GM21825 (cell line): ENCODE measurements at regions not wholly inside any gene's neighbourhood (a gene's known extent, or its start where the extent isn't known, plus 50 kb on each side); places are given as distances from the start of the nearest gene placed in this dataset.
"Not testable (repeated sequence)": the region's sequence is repeated elsewhere in the genome, so short reads cannot be mapped to it uniquely, and the experiment has no call there.

Experiments used
- ATAC-seq: cut with Tn5 transposase; IDR thresholded peaks from one replicate; pipeline ENCODE4 v1.9.1; 2021; ENCODE audit warnings: mild to moderate bottlenecking, moderate library complexity; ENCODE audit not compliant: unreplicated experiment

DNA sequence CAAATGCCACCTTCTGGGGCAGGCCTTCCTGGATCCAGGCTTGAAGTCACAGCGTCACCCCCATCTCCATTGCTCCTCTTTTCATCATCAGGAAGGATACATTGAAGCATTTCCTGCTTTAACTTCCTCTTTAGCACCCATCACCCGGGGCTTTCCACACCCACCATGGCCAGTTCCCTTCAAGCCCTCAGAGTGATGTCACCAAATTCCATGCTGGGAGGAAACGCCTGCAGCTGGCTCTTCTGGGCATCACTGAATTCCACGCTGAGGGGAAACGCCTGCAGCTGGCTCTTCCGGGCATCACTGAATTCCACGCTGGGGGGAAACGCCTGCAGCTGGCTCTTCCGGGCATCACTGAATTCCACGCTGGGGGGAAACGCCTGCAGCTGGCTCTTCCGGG, 354.6 kb downstream of the SMOC2 start:
- not testable (repeated sequence) for ATAC-seq

DNA sequence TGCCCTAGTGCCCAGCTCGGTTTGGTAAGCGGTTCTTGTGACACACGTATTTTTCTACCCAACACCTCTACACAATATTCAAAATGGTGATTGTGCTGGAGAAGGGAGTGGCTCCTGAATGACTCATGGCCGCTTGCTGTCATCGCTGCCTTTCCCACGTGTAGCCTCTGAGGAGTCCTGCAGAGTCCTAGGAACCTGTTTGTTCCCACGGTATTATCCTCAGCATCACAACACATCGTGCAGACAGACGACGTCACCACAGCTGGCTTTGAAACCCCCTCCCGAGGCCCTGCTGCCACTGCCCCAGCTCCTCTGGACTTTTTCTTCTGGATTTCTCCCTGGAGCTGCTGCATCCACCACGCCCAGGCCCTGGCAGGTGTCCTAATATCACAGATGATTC, 353.5 kb downstream of the SMOC2 start:
- no peak for ATAC-seq

DNA sequence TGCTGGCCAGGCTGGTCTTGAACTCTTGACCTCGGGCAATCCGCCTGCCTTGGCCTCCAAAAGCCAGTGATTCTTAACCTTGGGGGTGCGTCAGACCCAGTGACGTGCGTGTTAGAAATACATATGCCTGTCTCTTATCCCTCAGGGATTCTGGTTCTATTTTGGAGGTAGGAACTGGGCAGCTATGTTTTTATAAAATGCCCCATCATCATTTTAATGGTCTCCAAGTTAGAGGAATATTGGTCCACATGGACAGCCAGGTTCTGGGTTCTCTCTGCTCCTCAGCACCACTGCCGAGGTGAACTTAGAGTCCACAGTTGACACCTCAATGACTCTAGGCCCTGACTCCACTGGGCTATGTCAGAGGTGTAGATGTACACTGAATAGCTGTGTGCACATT, 352.7 kb downstream of the SMOC2 start:
- no peak for ATAC-seq

DNA sequence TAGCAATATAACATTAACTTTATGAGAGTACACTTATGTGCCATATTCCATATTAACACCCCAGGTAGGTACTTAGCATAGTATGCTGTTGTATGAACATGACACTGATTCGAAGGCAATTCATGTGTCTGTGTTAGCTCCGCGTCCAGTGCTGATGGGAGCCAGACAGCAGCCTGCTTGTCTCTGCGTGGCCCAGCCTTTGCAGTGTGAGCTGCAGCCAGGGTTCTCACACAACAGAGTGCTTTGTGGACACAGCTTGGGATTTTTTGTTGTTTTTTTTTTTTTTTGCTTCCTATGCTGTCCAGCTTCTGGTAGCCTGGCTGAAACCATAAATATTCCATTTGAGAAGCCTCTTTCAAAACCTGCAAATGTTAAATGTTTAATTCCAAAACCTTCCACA, 350.9 kb downstream of the SMOC2 start:
- no peak for ATAC-seq

DNA sequence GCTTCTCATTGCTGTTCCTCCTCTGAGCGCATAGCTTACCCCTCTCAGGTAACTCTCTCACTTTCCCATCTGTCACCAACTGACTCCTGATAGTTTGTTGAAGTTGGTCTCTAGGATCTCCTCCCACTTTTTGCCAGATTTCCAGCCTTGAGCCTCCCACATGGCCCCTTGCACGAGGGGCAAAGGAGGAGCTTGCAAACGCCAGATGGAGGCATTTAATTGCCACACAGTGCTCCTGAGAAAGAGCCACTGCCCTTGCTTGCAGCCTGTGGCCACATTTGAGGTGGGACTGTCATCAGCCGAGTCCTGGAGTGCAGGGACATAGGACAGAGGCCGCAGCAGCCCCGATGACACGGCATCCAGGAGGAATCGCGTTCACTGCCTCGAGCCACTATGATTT, 348.7 kb downstream of the SMOC2 start:
- ATAC-seq, result no peak

DNA sequence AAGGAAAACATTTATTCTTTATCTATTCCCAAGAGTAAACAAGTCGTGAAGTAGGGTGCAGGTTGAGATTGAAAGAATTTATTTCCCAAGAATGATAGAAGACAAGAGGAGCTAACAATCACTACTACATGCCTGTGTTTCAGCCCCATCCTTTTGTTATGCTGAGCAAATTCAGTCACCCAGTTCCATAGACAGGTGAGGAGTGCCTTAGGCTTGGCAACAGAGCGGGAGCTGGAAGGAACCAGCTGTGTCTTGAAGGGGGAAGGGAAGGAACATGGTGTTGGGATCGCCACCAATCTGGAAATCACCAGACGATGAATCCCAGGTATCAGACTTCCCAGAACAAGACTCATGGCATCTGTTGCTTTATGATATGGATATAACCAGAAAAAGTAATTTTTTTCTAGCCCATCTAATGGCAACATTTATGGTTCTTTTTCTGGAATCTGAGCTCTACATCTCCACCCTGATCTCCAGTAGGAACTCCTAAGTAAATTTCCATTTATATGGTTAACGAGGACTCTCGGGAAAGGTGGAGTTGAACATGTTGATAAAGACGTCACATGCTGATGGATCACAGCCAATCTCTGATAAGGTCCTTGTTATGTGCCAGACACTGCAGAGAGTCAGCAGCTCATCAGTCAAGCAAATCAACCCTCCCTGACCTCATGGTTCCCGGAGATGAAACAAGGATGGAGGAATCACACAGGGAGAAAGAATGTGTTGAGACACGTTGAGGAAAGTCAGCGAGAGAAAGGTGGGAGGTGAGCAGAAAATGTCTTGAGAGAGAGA, 344.9 kb downstream of the SMOC2 start:
- ATAC-seq, result no peak

DNA sequence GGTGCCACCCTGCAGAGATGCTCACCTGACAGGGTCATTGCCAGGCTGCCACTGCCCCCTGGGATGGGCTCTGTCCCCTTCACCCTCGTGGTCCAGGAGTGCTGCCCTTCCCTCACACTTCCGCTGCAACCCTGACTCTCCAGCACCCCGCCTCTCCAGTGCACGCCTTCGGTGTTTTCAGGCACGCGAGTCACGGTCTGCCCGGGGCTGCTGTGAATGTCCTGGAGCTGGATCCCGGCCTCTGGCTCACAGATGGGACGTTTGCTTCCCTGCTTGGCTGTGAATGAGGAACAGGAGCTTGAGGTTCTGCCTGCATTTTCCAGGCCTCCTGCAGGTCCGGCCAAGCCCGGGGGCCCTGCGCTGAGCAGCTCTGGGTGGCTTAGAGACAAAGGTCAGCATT, 343.4 kb downstream of the SMOC2 start:
- ATAC-seq, result no peak

DNA sequence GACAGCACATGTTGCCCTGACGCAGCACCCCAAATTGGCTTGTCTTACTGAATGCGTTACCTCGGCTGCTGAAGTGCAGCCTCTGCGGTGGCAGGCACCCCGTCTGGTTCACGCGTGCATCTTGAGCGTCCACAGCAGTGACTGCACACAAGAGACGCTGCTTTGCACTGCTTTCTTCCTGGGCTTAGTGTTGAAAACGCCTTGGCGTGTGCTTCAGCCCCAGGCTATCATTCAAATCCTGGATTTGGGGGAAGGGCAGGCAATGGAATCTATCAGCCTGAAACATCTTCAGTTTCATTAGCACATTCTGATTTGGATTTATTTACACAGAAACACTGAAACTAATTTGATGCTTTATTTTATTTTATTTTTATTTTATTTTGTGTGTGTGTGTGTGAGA, 342.7 kb downstream of the SMOC2 start:
- no peak for ATAC-seq

DNA sequence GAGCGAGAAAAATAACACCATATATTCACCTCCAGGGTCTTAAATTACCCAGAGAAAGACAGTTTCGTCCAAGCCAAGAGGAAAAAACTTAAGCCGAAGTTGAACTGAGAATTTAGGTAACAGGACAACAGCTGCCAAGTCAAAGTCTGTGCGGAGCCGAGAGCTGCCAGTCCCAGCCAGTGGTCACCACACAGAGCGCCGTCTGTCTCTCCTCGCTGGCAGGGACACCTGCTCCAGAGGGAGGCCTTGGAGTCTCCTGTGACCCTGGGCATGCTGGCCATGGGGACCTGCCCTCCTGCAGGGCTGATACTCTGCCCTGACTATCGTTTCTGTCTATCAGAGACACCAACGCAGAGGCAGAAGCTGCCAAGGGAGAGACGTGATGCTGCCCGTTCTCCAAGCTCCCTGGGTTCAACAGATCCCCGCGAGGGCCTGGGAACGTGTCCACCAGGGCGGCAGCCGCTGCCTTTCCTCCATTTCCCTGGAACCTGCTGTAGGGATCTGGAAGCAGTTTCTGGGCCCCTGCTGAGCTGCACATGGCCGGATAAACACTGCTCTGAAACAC, 341.3 kb downstream of the SMOC2 start:
- no peak for ATAC-seq

DNA sequence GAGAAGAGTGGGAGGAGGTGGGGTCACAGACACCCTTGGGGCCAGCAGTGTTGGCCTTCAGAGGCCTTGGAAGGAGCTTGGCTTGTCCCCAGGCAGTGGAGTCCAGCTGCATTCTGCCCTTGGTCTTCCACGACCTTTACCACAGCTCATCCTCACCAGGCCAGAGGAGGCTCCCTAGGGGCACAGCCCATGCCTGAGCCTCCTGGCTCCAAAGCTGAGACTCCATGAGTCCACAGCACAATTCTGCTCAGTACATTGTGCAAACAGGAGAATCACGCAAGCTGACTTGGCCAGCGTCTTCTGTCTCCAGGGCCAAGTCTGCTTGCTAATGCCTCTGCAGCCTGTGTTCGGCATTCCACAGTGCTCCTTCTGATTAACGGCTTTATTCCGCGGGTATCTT, 337.2 kb downstream of the SMOC2 start:
- no peak for ATAC-seq

DNA sequence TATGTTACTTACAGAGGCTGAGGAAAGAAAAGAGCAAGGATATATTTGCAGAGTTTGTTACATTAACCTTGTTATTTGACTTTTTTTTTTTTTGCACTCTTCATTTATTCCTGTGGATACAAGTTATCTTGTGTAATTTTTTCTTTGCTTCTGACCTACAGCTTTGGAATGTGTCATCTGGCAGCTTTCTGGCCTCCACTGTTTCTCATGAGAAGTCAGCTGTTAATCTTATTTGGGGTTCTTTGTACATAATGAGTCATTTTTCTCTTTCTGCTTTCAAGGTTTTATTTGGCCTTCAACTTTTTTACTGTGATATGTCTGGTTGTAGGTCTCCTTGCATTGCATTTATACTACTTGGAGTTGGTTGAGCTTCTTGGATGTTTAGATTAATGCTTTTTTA, 333.4 kb downstream of the SMOC2 start:
- ATAC-seq, result no peak

DNA sequence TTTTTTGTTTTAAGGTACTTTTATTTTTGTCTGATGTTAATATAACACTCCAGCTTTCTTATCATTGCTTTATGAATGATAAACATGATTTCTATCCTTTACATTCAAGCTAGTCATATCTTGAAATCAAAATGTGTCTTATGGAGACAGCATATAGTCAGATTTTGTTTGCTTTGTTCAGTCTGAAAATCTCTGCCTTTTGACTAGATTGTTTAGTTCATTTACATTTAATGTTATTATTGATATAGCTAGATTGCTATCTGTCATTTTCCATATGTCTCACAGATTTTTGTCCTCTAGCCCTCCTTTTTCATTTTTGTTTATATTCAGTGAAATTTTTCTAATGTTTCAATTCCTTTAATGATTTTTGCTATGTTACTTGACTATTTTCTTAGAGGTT, 332.8 kb downstream of the SMOC2 start:
- ATAC-seq, result no peak

DNA sequence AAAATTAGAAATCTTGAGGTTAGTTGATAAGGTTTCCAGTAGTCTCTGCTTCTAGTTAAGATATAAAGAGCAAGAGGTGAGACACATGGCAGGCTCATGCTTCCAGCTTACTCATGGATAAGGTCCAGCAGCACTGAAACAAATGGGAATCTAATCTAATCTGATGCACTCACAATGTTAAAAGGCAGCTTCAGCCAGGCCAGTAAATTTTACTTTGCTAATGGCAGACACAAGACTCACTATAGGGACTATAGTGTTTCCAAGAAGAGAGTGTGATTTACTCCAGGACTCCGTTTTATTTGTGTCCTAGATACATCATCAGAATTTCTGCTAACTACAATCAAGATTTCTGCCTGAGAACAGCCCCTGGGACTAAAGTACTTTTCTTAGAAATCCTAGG, 324.8 kb downstream of the SMOC2 start:
- no peak for ATAC-seq

DNA sequence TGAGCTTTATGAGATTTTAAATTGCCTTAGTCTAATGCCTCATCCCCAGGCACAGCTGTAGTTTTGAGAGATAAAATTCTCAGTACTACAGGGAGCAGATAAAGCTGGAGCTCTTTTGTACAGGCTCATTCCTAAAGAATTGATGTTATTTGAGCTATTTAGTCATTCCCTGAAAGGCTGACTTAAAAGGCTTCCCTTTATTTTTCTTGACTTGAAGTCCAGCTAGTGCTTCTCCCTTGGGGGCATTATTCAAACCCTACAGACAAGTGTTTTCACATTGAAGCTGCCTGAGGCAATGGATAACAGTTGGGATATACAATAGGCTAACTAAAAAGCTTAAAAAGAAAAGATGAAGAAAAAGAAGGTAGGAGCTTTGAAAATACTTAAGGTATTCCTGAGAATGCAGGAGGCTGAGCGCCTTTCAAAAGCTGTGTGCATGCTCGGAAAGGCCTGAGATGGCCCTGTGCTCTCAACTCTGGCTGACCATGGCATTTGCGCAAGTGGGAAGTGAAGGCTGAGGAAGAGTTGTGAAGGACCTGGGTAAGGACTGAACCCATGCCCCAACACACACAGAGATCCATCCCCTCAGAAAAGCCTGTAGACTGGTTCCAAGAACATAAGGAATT, 315.1 kb downstream of the SMOC2 start:
- ATAC-seq, result no peak

DNA sequence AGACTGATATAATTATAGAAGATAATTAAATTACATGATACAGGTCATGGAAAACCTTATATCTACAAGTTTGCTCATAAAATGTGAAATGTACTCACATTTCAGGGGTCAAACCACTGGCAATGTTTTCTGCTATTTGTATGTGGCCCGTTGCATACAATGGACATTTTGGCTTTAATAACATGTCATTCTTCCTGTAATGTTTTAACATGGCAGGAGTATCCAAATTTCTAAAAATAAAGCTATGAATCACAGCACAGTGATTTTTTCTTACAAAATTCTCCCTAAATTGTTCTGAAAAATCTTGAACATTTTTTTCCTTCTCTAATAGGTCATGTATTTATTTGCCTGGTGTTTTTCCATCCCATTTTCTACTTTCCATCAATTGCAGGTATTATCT, 305.7 kb downstream of the SMOC2 start:
- ATAC-seq, result no peak

DNA sequence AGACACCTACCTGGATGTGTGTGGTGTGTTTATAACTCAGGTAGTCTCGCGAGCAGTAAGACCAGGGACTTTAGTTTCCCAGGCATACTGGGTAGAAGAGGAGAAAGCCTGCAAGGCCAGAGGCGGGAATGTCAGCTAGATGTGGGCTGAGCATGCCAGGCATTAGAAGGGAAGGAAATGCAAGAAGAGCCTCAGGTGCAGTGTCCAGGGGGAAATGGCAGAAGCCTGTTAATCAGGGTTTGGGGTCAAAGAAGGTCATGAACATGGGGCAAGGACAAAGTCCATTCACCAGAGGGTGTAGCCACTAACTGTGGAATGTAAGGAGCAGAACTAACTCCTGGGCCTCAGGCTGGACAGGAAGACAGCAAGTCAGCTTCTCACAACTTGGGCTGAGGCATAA, 305.0 kb downstream of the SMOC2 start:
- ATAC-seq, result no peak

DNA sequence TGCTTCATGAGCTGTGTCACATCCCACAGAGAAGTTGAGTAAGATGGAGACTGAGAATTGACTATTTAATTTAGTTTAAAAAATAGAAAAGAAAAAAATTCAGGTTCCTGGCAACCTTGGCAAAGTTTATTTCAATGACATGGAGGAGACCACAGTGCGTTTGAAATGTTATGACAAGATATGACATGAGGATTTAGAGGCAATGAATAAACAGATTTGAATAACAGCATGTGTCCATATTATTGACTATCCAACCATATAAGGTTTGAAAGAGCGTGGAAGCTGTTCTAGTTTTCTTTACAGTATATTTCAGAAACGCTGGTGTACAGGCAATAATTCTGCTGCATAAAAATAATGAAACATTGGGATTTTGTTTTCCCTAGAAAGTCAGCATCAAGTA, 303.9 kb downstream of the SMOC2 start:
- ATAC-seq, result no peak

DNA sequence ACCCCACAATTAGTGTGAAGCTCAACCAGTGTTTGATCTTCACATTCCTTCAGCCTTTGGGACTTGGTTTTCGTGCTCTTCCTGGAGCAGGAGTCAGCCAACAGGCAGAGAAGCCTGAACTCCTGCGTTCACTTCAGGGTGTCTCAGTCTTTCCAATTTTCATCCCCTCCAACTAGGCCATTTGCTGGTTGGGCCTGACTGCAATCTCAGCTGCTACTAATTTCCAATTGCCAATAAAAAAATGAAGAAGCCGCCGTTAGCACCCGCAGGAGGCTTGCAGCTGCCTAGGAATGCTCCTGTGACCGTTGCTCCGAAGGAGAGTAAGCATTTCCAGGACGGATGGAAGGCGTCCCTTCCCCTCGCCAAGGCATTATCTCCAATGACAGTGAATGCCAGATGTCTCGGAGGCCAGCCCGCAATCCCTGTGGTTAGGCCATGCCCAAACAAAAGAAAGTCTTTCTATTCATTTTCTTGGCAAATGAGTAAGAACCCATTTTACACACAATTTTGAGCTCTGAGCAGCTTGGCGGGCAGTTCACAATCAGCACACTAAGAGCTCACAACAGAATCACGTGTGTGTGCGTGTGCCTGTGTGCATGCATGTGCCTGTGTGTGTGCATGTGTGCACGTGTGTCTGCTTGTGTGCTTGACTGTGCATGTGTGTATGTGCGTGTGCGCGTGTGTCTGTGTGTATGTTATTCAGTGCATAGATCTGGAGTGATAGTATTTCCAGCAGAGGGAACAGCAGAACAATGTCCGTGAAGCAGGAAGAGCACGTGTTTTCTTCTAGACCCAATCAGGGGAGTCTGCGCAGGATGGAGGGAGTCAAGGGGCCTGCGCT, 301.2 kb downstream of the SMOC2 start:
- ATAC-seq, result no peak

DNA sequence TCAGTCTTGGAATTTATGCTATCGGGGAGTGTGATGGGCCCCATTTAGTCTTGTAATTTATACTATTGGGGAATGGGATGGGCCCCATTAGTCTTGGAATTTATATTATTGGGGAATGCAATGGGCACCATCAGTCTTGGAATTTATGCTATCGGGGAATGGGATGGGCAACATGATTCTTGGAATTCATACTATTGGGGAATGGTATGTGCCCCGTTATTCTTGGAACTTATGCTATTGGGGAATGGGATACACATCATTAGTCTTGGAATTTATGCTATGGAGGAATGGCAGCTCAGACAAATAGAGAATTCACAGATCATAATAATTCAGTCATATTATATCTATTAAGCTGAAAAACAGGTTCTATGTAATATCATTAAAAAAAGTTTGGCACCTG, 300.3 kb downstream of the SMOC2 start:
- ATAC-seq, result no peak

DNA sequence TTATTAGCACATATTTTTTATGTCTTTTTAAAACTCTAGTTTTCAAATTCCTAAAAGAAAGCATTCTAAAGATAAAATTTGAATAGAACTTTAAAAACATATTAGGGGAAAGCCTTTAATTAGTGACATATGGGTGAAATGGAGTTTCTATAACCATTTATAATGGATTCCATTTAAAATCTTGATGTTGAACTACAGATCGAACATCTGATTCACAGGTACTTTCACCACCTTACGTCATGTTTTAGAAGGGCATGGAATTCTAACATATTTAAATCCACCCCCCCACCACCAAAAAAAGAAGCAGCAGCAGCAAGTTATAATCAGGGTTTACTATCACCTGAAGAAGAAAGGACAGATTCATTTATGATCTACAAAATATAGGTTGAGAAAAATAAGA, 298.4 kb downstream of the SMOC2 start:
- no peak for ATAC-seq

DNA sequence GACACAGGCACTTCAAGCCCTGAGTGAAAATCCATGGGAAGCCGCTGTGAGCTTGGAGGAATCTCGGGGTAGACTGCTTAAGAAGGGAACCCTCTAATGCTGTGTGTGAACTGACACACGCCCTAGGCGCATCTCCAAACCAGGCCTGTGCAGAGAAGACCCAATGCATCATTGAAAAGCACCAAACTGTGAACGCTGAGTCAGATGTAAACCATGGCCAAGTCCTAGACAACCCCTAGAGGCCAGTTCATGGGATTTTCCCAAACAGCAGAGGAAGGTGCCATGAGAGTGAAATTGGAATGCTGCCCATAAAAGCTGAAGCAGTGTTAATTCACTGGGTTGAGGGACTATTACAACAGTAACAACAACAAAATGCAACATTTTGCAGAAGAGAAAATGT, 296.5 kb downstream of the SMOC2 start:
- ATAC-seq, result no peak

DNA sequence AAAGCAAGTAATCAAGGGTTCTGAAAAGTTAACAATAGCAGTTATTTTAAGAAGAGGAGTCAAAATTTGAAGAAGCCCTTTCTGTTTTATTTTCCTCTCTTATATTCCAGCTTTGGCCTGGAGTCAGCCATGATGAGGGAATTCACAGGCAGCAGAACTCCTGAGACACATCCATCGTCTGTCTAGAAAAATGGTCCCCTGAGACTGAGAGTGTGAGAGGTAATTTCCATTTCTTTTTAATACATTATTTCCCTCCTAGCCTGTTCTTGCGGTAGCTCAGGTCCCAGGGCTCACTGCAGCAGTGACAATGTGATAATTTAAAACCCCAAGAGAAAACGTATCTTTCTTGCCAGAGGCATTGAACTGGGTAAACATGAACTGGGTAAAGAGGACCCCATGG, 296.0 kb downstream of the SMOC2 start:
- ATAC-seq, result no peak
